ENCODE measurements at regions not wholly inside any gene's neighbourhood (a gene's known extent, or its start where the extent isn't known, plus 50 kb on each side); places are given as distances from the start of the nearest gene placed in this dataset.

- no peak for TF ChIP-seq REST (IDR thresholded peaks at IDR 0.05; ENCODE audit: low read depth, low read length)
- TF ChIP-seq JUND (IDR thresholded peaks at IDR 0.05), result no peak
- no peak for TF ChIP-seq EZH2phosphoT487 (IDR thresholded peaks at IDR 0.05; ENCODE audit: borderline replicate concordance, low read depth)
- no peak for TF ChIP-seq YY1 (IDR thresholded peaks at IDR 0.05; ENCODE audit: low read depth)
- TF ChIP-seq PBX3 (IDR thresholded peaks at IDR 0.05), result no peak
- no peak for TF ChIP-seq RCOR1 (IDR thresholded peaks at IDR 0.05; ENCODE audit: low read length)
- TF ChIP-seq MEF2A (IDR thresholded peaks at IDR 0.05; ENCODE audit: borderline replicate concordance, low read depth), result no peak
- TF ChIP-seq TEAD4 (IDR thresholded peaks at IDR 0.05; ENCODE audit: borderline replicate concordance, insufficient read depth), result no peak
- TF ChIP-seq TAF1 (IDR thresholded peaks at IDR 0.05; ENCODE audit: borderline replicate concordance, low read depth, low read length), result no peak
These were observed 100.8 kb upstream of the DAAM1 start (continued) for GRCh38 chr14:59087711-59088110.

GRCh38 chr14:59090572-59090971 lies 97.9 kb upstream of the DAAM1 start:
- peaks cover 4 to 43% of the 10 kb centered on the region in 2 experiments; a peak in 3 of 4 replicates for H3K4me1 ChIP-seq (ENCODE audit: control insufficient read depth in 1 of 2, insufficient read depth in 2 of 2, low read depth in 1 of 2, low read length in 1 of 2)
- H3K9me2 ChIP-seq, result no peaks in the 10 kb centered on the region
- no peak overlapping the region for H3K4me2 ChIP-seq
- no peaks in the 10 kb centered on the region for H3K36me3 ChIP-seq (replicated peaks in 1 of 2; ENCODE audit: control insufficient read depth in 1 of 2, insufficient read depth in 2 of 2, low read length in 1 of 2)
- no peaks in the 10 kb centered on the region for H4K20me1 ChIP-seq (ENCODE audit: insufficient read depth)
- no peaks in the 10 kb centered on the region for H3K9me3 ChIP-seq
- no peak overlapping the region for H3K9ac ChIP-seq
- peak overlapping the region; percentile 49 to 78; a peak in 3 of 4 replicates for H3K27ac ChIP-seq (ENCODE audit: low read depth in 2 of 2, low read length in 1 of 2)
- DNase-seq, result no peak
- peaks cover 13% of the 10 kb centered on the region for H3F3A ChIP-seq (replicated peaks; ENCODE audit: insufficient read depth)
- WGBS (ENCODE audit: low lambda C conversion rate), result 36% methylated on average over 4 of the region's 4 CpGs
- CTCF ChIA-PET, result interaction anchor here (1.2 to 2.3 kb wide), 4 partner anchors 13 to 62 kb away, joined by 3 to 12 read pairs (median 4); no protein-coding TSS in a partner anchor
- no peaks in the 10 kb centered on the region for H3K79me2 ChIP-seq (ENCODE audit: insufficient read depth)
- no peaks in the 10 kb centered on the region for H3K27me3 ChIP-seq (ENCODE audit: insufficient read depth)
- H3K4me3 ChIP-seq (ENCODE audit: low read depth in 2 of 2, low read length in 1 of 2), result no peak overlapping the region
- TF ChIP-seq RCOR1 (IDR thresholded peaks at IDR 0.05; ENCODE audit: low read length), result peak; percentile 61; the same call in 1 of the 2 replicates
- peak in 1 of 2 experiments; percentile 69; a peak in 1 of 4 replicates for TF ChIP-seq EP300 (IDR thresholded peaks at IDR 0.05; ENCODE audit: borderline replicate concordance in 1 of 2, low read depth in 1 of 2, low read length in 1 of 2)
- TF ChIP-seq TEAD4 (IDR thresholded peaks at IDR 0.05; ENCODE audit: borderline replicate concordance, insufficient read depth), result 0 out of 2 replicates have a peak, but pooled peaks have one; percentile 21
- 0 out of 2 replicates have a peak, but pooled peaks have one; percentile 3 for TF ChIP-seq PBX3 (IDR thresholded peaks at IDR 0.05)
- TF ChIP-seq FOXJ3 (CRISPR knock-in tag; IDR thresholded peaks at IDR 0.05), result no peak
- no peak for TF ChIP-seq SMC3 (IDR thresholded peaks at IDR 0.05; ENCODE audit: low read depth, low read length)
- TF ChIP-seq TCF12 (IDR thresholded peaks at IDR 0.05), result peak; percentile 9; the same call in 1 of the 2 replicates
- peak; percentile 51 for TF ChIP-seq GATA2 (CRISPR knock-in tag; IDR thresholded peaks at IDR 0.05)
- POLR2A ChIA-PET, result no interaction called here
- no peak overlapping the region for H2AFZ ChIP-seq (ENCODE audit: low read depth)
